K562 (cell line): ENCODE measurements at regions not wholly inside any gene's neighbourhood (a gene's known extent, or its start where the extent isn't known, plus 50 kb on each side); places are given as distances from the start of the nearest gene placed in this dataset.

Experiments used
- ARID2 ChIP-seq: fragments of 450-650 bp; IDR thresholded peaks from 2 replicates; pipeline ENCODE4 v1.6.1; 2017; ENCODE audit warnings: antibody characterized with exemption, mild to moderate bottlenecking
- FOXK2 ChIP-seq, 2 experiments: fragments of 450-650 bp; IDR thresholded peaks in 1 of 2; conservative IDR thresholded peaks in 1 of 2; 2 replicates each; pipeline ENCODE4 v1.6.1; 2016; ENCODE audit warnings: low read depth in 2 of 2, mild to moderate bottlenecking in 1 of 2
- RAD21 ChIP-seq, 2 experiments: fragments of 250-450 bp in 1 of 2; fragments of 450-650 bp in 1 of 2; sonication (Bioruptor Pico) in 1 of 2; formaldehyde crosslinking in 1 of 2; IDR thresholded peaks in 1 of 2; conservative IDR thresholded peaks in 1 of 2; 2 replicates each; pipeline versions ENCODE4 v1.4.0 to v1.8.0; 2020 to 2022; ENCODE audit warnings: mild to moderate bottlenecking in 2 of 2, moderate library complexity in 1 of 2
- RCOR1 ChIP-seq, 2 experiments: IDR thresholded peaks; 2 replicates each; pipeline ENCODE4 v1.6.1; 2012; ENCODE audit warnings: low read depth in 2 of 2, low read length in 2 of 2, borderline replicate concordance in 1 of 2, improper control_type of control experiment in 1 of 2
- ZFX ChIP-seq: sonication (generic); formaldehyde crosslinking; IDR thresholded peaks from 2 replicates; pipeline ENCODE4 v1.8.0; 2022; ENCODE audit warnings: mild to moderate bottlenecking, missing genetic modification reagents, moderate library complexity
- TF ChIP-seq, protein P1 (sequence below): sonication (generic); formaldehyde crosslinking; IDR thresholded peaks from 2 replicates; pipeline ENCODE4 v1.8.1; 2023; ENCODE audit warnings: mild to moderate bottlenecking, missing genetic modification reagents
- TF ChIP-seq, protein P2 (sequence below), 2 experiments: fragments of 450-650 bp in 1 of 2; sonication (generic) in 1 of 2; formaldehyde crosslinking; conservative IDR thresholded peaks; 2 replicates each; pipeline versions ENCODE4 v1.4.0 to v1.8.1; 2020 to 2022; ENCODE audit warnings: mild to moderate bottlenecking in 1 of 2, missing genetic modification reagents in 1 of 2

DNA sequence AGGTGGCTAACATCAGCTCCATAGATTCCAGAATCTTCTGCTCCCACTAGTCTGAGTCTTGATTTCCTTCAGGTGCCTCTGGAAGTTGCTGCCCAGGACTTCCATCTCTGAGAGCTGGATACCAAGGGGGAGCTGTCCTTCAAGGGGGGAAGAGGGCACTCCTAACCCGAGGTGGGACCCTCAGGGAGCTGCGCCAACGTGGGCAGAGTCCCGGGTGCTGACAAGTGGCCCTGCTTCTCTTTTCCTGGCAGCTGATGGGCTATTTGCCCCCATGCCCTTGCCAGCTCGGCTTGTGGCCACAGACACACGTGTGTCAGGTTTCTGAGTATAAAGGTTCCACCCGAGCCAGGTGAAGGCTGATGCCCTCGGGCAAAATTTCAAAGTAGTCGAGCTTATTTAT lies 272.5 kb downstream of the TTC8 start:
- TF ChIP-seq RAD21 (CRISPR knock-in tag; conservative IDR thresholded peaks at IDR 0.05 in 1 of 2, IDR thresholded peaks at IDR 0.05 in 1 of 2), result no peak
- TF ChIP-seq ARID2, result no peak
- no peak for TF ChIP-seq ZFX (CRISPR knock-in tag)
- TF ChIP-seq RCOR1 (IDR thresholded peaks at IDR 0.05; ENCODE audit: borderline replicate concordance in 1 of 2, low read depth in 2 of 2, low read length in 2 of 2), result no peak
- TF ChIP-seq, protein P1, sequence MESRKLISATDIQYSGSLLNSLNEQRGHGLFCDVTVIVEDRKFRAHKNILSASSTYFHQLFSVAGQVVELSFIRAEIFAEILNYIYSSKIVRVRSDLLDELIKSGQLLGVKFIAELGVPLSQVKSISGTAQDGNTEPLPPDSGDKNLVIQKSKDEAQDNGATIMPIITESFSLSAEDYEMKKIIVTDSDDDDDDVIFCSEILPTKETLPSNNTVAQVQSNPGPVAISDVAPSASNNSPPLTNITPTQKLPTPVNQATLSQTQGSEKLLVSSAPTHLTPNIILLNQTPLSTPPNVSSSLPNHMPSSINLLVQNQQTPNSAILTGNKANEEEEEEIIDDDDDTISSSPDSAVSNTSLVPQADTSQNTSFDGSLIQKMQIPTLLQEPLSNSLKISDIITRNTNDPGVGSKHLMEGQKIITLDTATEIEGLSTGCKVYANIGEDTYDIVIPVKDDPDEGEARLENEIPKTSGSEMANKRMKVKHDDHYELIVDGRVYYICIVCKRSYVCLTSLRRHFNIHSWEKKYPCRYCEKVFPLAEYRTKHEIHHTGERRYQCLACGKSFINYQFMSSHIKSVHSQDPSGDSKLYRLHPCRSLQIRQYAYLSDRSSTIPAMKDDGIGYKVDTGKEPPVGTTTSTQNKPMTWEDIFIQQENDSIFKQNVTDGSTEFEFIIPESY (CRISPR knock-in tag), result no peak
- no peak for TF ChIP-seq FOXK2 (conservative IDR thresholded peaks at IDR 0.05 in 1 of 2, IDR thresholded peaks at IDR 0.05 in 1 of 2; ENCODE audit: low read depth in 2 of 2)
- TF ChIP-seq, protein P2, sequence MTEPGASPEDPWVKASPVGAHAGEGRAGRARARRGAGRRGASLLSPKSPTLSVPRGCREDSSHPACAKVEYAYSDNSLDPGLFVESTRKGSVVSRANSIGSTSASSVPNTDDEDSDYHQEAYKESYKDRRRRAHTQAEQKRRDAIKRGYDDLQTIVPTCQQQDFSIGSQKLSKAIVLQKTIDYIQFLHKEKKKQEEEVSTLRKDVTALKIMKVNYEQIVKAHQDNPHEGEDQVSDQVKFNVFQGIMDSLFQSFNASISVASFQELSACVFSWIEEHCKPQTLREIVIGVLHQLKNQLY (CRISPR knock-in tag; conservative IDR thresholded peaks at IDR 0.05), result no peak
